Heart right ventricle (tissue), 16 donors: ENCODE measurements at regions not wholly inside any gene's neighbourhood (a gene's known extent, or its start where the extent isn't known, plus 50 kb on each side); places are given as distances from the start of the nearest gene placed in this dataset.

Experiments used
- ATAC-seq, 8 donors: fragments of 200-7000 bp; cut with Tn5 transposase; one replicate each; pipeline ENCODE4 v1.9.1; 2020; ENCODE audit warnings: mild to moderate bottlenecking in 8 of 8, moderate library complexity in 8 of 8, moderate number of reproducible peaks in 1 of 8
- DNase-seq, 2 donors: peaks; one replicate each; pipeline ENCODE4 v3.0.0-alpha.2; 2020
- H3K27ac ChIP-seq, 10 donors: fragments of 200-600 bp; sonication (generic) in 2 of 10; one replicate each; pipeline versions ENCODE4 v1.5.0 to v1.8.0; 2020 to 2022; ENCODE audit warnings: mild to moderate bottlenecking in 3 of 10
- H3K27me3 ChIP-seq, 7 donors: fragments of 200-600 bp; one replicate each; pipeline ENCODE4 v1.8.0; 2021 to 2022; ENCODE audit warnings: mild to moderate bottlenecking in 2 of 7
- H3K36me3 ChIP-seq, 9 donors: fragments of 200-600 bp; sonication (generic) in 1 of 9; one replicate each; pipeline versions ENCODE4 v1.5.0 to v1.8.0; 2020 to 2022; ENCODE audit warnings: mild to moderate bottlenecking in 2 of 9
- H3K4me1 ChIP-seq, 9 donors: fragments of 200-600 bp; sonication (generic) in 1 of 9; one replicate each; pipeline versions ENCODE4 v1.5.0 to v1.8.0; 2020 to 2022; ENCODE audit warnings: mild to moderate bottlenecking in 4 of 9
- H3K4me3 ChIP-seq, 10 donors: fragments of 200-600 bp; sonication (generic) in 2 of 10; one replicate each; pipeline versions ENCODE4 v1.5.0 to v1.8.0; 2020 to 2022; ENCODE audit warnings: mild to moderate bottlenecking in 7 of 10, moderate library complexity in 2 of 10
- H3K9me3 ChIP-seq, 11 donors: fragments of 200-600 bp in 10 of 11; sonication (generic) in 2 of 11; one replicate each; pipeline versions ENCODE4 v1.5.0 to v1.8.0; 2013 to 2022; ENCODE audit warnings: mild to moderate bottlenecking in 2 of 11, control low read depth in 1 of 11, moderate library complexity in 1 of 11
- CTCF ChIP-seq, 9 donors: fragments of 200-600 bp; sonication (generic) in 2 of 9; IDR thresholded peaks; one replicate each; pipeline versions ENCODE4 v1.5.0 to v1.8.0; 2021 to 2022; ENCODE audit warnings: antibody characterized with exemption in 9 of 9, mild to moderate bottlenecking in 5 of 9, moderate library complexity in 1 of 9
- WGBS, 2 donors: extraction: QIAGEN DNeasy Blood & Tissue Kit; methylation state at CpG; one replicate each; pipeline ENCODE4 v1.1.7; 2013; ENCODE audit warnings: inconsistent platforms in 1 of 2; 5-methylcytosine and 5-hydroxymethylcytosine counted together
- intact Hi-C, 10 donors: fragments of 100-400 bp; cut with DNase I; formaldehyde crosslinking; loops; one replicate each; pipeline versions ENCODE4 v1.11.1 to v1.14.2; 2022
- donor health status: Arrhythmogenic right ventricular cardiomyopathy.
- donor health status: ischemic (EF 13 %, LVEDD 7.1; RV severe dilation, severe dysfunction).
- donor health status: healthy with polysubstance abuse.
- donor health status: DM: no; HTN: yes; CAD: no.
- donor health status: DM: no; HTN: no; CAD: no.
- donor health status: ischemic (EF 25% LVEDD 6.9; RV normal size, moderate dysfunction).
- donor health status: ischemic (EF 25% LVEDD 5.7; RV mildly dilated, moderate dysfunction).
- donor health status: healthy.
- donor health status: DM: yes; HTN: yes; CAD: no.
- donor health status: Ischemic cardiomyopathy.
- donor health status: ischemic (EF 35%, LVEDD 5.7; RV mildly dilated, moderate dysfunction).
- donor health status: nonischemic (EF 11% LVEDD 7.7; RV severe dilation, severe dysfunction).
- donor health status: DM: yes; HTN: yes; CAD: no.
- donor health status: PGD.
- donor health status: ischemic (EF 29% LVEDD 5.4; RV normal size, mild dysfunction).
- donor health status: nonischemic (EF 23%, LVEDD 6.1; RV moderate dilation, normal function).

GRCh38 chr6:98107801-98108200 lies 726.6 kb upstream of the POU3F2 start:
- peaks cover 0 to 23% (median 3%) of the 10 kb centered on the region in 11 donors for H3K9me3 ChIP-seq
- no peaks in the 10 kb centered on the region for H3K4me1 ChIP-seq
- TF ChIP-seq CTCF (IDR thresholded peaks at IDR 0.05), result no peak
- intact Hi-C loops, result no loop called here
- no peak overlapping the region for H3K27ac ChIP-seq
- DNase-seq (no peak), ATAC-seq (no peak)
- no peaks in the 10 kb centered on the region for H3K36me3 ChIP-seq
- H3K4me3 ChIP-seq, result no peak overlapping the region
- H3K27me3 ChIP-seq, result no peaks in the 10 kb centered on the region

- no peaks in the 10 kb centered on the region for H3K4me1 ChIP-seq
- intact Hi-C loops, result no loop called here
- no peak overlapping the region for H3K4me3 ChIP-seq
- peaks cover 0 to 6% (median 0%) of the 10 kb centered on the region in 7 donors for H3K27me3 ChIP-seq
- ATAC-seq (no peak), DNase-seq (no peak)
- 75 to 82% methylated on average over 9 of the region's 9 CpGs for WGBS, 2 donors
- no peak overlapping the region for H3K27ac ChIP-seq
- H3K9me3 ChIP-seq, result no peaks in the 10 kb centered on the region
- no peaks in the 10 kb centered on the region for H3K36me3 ChIP-seq
- TF ChIP-seq CTCF (IDR thresholded peaks at IDR 0.05), result no peak
Observed at GRCh38 chr6:98116455-98116854, 717.9 kb upstream of the POU3F2 start.

GRCh38 chr6:98117068-98117467 lies 717.3 kb upstream of the POU3F2 start:
- no peak for DNase-seq
- Histone ChIP-seq H3K27me3 (peaks cover 0 to 6% (median 0%) of the 10 kb centered on the region in 7 donors), H3K4me1 (no peaks in the 10 kb centered on the region), H3K9me3 (no peaks in the 10 kb centered on the region), H3K36me3 (no peaks in the 10 kb centered on the region), H3K27ac (no peak overlapping the region), H3K4me3 (no peak overlapping the region)
- intact Hi-C loops, result no loop called here
- ATAC-seq, result no peak
- WGBS, 2 donors, result 0 to 36% methylated on average over 1 of the region's 1 CpG
- no peak for TF ChIP-seq CTCF (IDR thresholded peaks at IDR 0.05)

- DNase-seq, result no peak
- H3K36me3 ChIP-seq, result no peaks in the 10 kb centered on the region
- peaks cover 0 to 6% (median 0%) of the 10 kb centered on the region in 7 donors for H3K27me3 ChIP-seq
- H3K27ac ChIP-seq, result no peak overlapping the region
- intact Hi-C loops, result no loop called here
- H3K4me3 ChIP-seq, result no peak overlapping the region
- no peak for TF ChIP-seq CTCF (IDR thresholded peaks at IDR 0.05)
- no peaks in the 10 kb centered on the region for H3K4me1 ChIP-seq
- no peak for ATAC-seq
- WGBS, 2 donors, result 31 to 40% methylated on average over 6 of the region's 6 CpGs
- H3K9me3 ChIP-seq, result no peaks in the 10 kb centered on the region
Observed at GRCh38 chr6:98118397-98119045, 715.9 kb upstream of the POU3F2 start.
